HEK293 (cell line): ENCODE measurements at regions not wholly inside any gene's neighbourhood (a gene's known extent, or its start where the extent isn't known, plus 50 kb on each side); places are given as distances from the start of the nearest gene placed in this dataset.

ENCODE experiments used
- CTCF ChIA-PET: fragments of 350-600 bp; formaldehyde crosslinking; extraction: SDS; loops from one replicate; lab custom pipeline; 2021; ENCODE audit warnings: antibody characterized with exemption; lab: Yijun Ruan, JAX
- POLR2A ChIA-PET: fragments of 300-600 bp; formaldehyde crosslinking; extraction: SDS; loops from one replicate; lab custom pipeline; 2020; ENCODE audit warnings: antibody characterized with exemption, inconsistent platforms; lab: Yijun Ruan, JAX
- H3K27ac ChIP-seq: fragments of 200-500 bp; sonication (Bioruptor generic); 2 replicates; pipeline ENCODE4 v1.5.1; 2014; ENCODE audit warnings: low read depth, low read length, control low read depth, inconsistent platforms; ENCODE audit errors: extremely low read depth
- H3K36me3 ChIP-seq, 2 experiments: fragments of 200-500 bp in 1 of 2; sonication (Bioruptor generic) in 1 of 2; 1 replicate in 1 of 2; 2 replicates in 1 of 2; pipeline ENCODE4 v1.5.1; 2014 to 2017; ENCODE audit warnings: inconsistent platforms in 2 of 2, low read length in 2 of 2; ENCODE audit not compliant: control insufficient read depth in 2 of 2, insufficient read depth in 1 of 2
- H3K4me1 ChIP-seq: fragments of 200-500 bp; sonication (Bioruptor generic); 2 replicates; pipeline ENCODE4 v1.5.1; 2014; ENCODE audit warnings: mild to moderate bottlenecking, low read length, inconsistent platforms; ENCODE audit not compliant: control insufficient read depth, insufficient read depth
- H3K4me3 ChIP-seq: 2 replicates; pipeline ENCODE4 v1.5.1; 2011; ENCODE audit warnings: low read depth, mild to moderate bottlenecking, control low read depth, low read length, moderate library complexity
- H3K9me3 ChIP-seq: fragments of 200-500 bp; sonication (Bioruptor generic); 2 replicates; pipeline ENCODE4 v1.5.1; 2014; ENCODE audit warnings: low read depth, low read length, inconsistent platforms; ENCODE audit not compliant: control insufficient read depth, insufficient read depth
- EGR2 ChIP-seq: fragments of 450-650 bp; formaldehyde crosslinking; IDR thresholded peaks from 2 replicates; pipeline ENCODE4 v1.5.1; 2016; ENCODE audit warnings: low read depth, missing biosample characterization, missing genetic modification characterization
- KLF1 ChIP-seq: fragments of 450-650 bp; formaldehyde crosslinking; IDR thresholded peaks from 2 replicates; pipeline ENCODE4 v1.5.1; 2016; ENCODE audit warnings: missing biosample characterization, missing genetic modification characterization
- KLF9 ChIP-seq: fragments of 450-650 bp; formaldehyde crosslinking; IDR thresholded peaks from 2 replicates; pipeline ENCODE4 v1.5.1; 2016; ENCODE audit warnings: missing biosample characterization, missing genetic modification characterization, low read depth
- TCF7L2 ChIP-seq: IDR thresholded peaks from 2 replicates; pipeline ENCODE4 v1.6.1; 2011; ENCODE audit warnings: low read depth, mild to moderate bottlenecking, inconsistent platforms, low read length, moderate library complexity, borderline replicate concordance
- ZBTB11 ChIP-seq: fragments of 450-650 bp; formaldehyde crosslinking; conservative IDR thresholded peaks from 2 replicates; pipeline ENCODE4 v1.5.1; 2016; ENCODE audit warnings: low read depth, missing biosample characterization, missing genetic modification characterization
- ZNF112 ChIP-seq: fragments of 450-650 bp; formaldehyde crosslinking; IDR thresholded peaks from 2 replicates; pipeline ENCODE4 v1.5.0; 2017; ENCODE audit warnings: missing biosample characterization, missing genetic modification characterization
- ZNF169 ChIP-seq: fragments of 450-650 bp; formaldehyde crosslinking; IDR thresholded peaks from 2 replicates; pipeline ENCODE4 v1.5.1; 2016; ENCODE audit warnings: missing biosample characterization, missing genetic modification characterization
- ZNF18 ChIP-seq: fragments of 450-650 bp; formaldehyde crosslinking; IDR thresholded peaks from 2 replicates; pipeline ENCODE4 v1.5.1; 2016; ENCODE audit warnings: missing biosample characterization, missing genetic modification characterization
- ZNF239 ChIP-seq: fragments of 450-650 bp; formaldehyde crosslinking; IDR thresholded peaks from 2 replicates; pipeline ENCODE4 v1.5.1; 2016; ENCODE audit warnings: missing biosample characterization, missing genetic modification characterization
- ZNF292 ChIP-seq: fragments of 450-650 bp; formaldehyde crosslinking; IDR thresholded peaks from 2 replicates; pipeline ENCODE4 v1.5.1; 2016; ENCODE audit warnings: low read depth, missing biosample characterization, missing genetic modification characterization, borderline replicate concordance
- ZNF362 ChIP-seq: fragments of 450-650 bp; formaldehyde crosslinking; IDR thresholded peaks from 2 replicates; pipeline ENCODE4 v1.5.1; 2016; ENCODE audit warnings: missing biosample characterization, missing genetic modification characterization
- ZNF391 ChIP-seq: fragments of 450-650 bp; formaldehyde crosslinking; IDR thresholded peaks from 2 replicates; pipeline ENCODE4 v1.5.1; 2016; ENCODE audit warnings: low read depth, missing biosample characterization, missing genetic modification characterization, borderline replicate concordance
- ZNF416 ChIP-seq: fragments of 450-650 bp; formaldehyde crosslinking; IDR thresholded peaks from 2 replicates; pipeline ENCODE4 v1.5.1; 2016; ENCODE audit warnings: missing biosample characterization, missing genetic modification characterization
- ZNF544 ChIP-seq: fragments of 450-650 bp; formaldehyde crosslinking; IDR thresholded peaks from 2 replicates; pipeline ENCODE4 v1.5.0; 2017; ENCODE audit warnings: missing biosample characterization, missing genetic modification characterization
- ZNF560 ChIP-seq: fragments of 450-650 bp; formaldehyde crosslinking; IDR thresholded peaks from 2 replicates; pipeline ENCODE4 v1.5.1; 2017; ENCODE audit warnings: missing biosample characterization, missing genetic modification characterization, borderline replicate concordance
- ZNF670 ChIP-seq: fragments of 450-650 bp; formaldehyde crosslinking; IDR thresholded peaks from 2 replicates; pipeline ENCODE4 v1.5.1; 2016; ENCODE audit warnings: missing biosample characterization, missing genetic modification characterization, low read depth
- ZNF692 ChIP-seq: fragments of 450-650 bp; formaldehyde crosslinking; IDR thresholded peaks from 2 replicates; pipeline ENCODE4 v1.5.1; 2016; ENCODE audit warnings: missing biosample characterization, missing genetic modification characterization
- ZNF707 ChIP-seq: fragments of 450-650 bp; formaldehyde crosslinking; IDR thresholded peaks from 2 replicates; pipeline ENCODE4 v1.5.1; 2016; ENCODE audit warnings: missing biosample characterization, missing genetic modification characterization
- ZXDB ChIP-seq: fragments of 450-650 bp; formaldehyde crosslinking; IDR thresholded peaks from 2 replicates; pipeline ENCODE4 v1.5.1; 2016; ENCODE audit warnings: missing biosample characterization, missing genetic modification characterization

- TF ChIP-seq ZNF112 = no peak
These were observed 488.9 kb upstream of the RASGRP1 start (continued) for GRCh38 chr15:39053480-39053879.

- Histone ChIP-seq H3K36me3 (no peaks in the 10 kb centered on the region), H3K4me3 (no peak overlapping the region), H3K9me3 (no peaks in the 10 kb centered on the region), H3K4me1 (no peaks in the 10 kb centered on the region)
- TF ChIP-seq KLF1 (tag by site-specific recombination) (no peak), ZNF416 (tag by site-specific recombination) (no peak), ZNF707 (tag by site-specific recombination) (no peak), EGR2 (tag by site-specific recombination) (no peak), KLF9 (no peak), ZNF560 (no peak), ZNF292 (no peak), ZNF18 (tag by site-specific recombination) (no peak), ZNF362 (tag by site-specific recombination) (no peak)
- TF ChIP-seq, all 188 proteins: peak for 0
- CTCF ChIA-PET = interaction anchor here (0.7 kb wide), 1 partner anchor 384 kb away, joined by 3 read pairs; no protein-coding TSS in a partner anchor
- POLR2A ChIA-PET = no interaction called here
- H3K27ac ChIP-seq = no peak overlapping the region
These were observed 489.6 kb upstream of the RASGRP1 start for GRCh38 chr15:39054128-39054732.

GRCh38 chr15:39056357-39056756 is 491.7 kb upstream of the RASGRP1 start:
- CTCF ChIA-PET = no interaction called here
- POLR2A ChIA-PET = no interaction called here
- TF ChIP-seq ZNF670 (tag by site-specific recombination) = no peak
- no peak for TF ChIP-seq ZXDB
- no peak for TF ChIP-seq ZNF391 (tag by site-specific recombination)
- TF ChIP-seq ZNF692 = no peak
- TF ChIP-seq ZNF112 = no peak
- no peak for TF ChIP-seq ZBTB11
- no peak for TF ChIP-seq ZNF169 (tag by site-specific recombination)
- no peak for TF ChIP-seq ZNF239 (tag by site-specific recombination)
- TF ChIP-seq ZNF544 (tag by site-specific recombination) = no peak
- TF ChIP-seq TCF7L2 = no peak
- no peaks in the 10 kb centered on the region for H3K4me1 ChIP-seq
- H3K27ac ChIP-seq = no peak overlapping the region
- H3K4me3 ChIP-seq = no peak overlapping the region
- no peaks in the 10 kb centered on the region for H3K36me3 ChIP-seq
- H3K9me3 ChIP-seq = no peaks in the 10 kb centered on the region
